GM18870 (cell line): ENCODE measurements at regions not wholly inside any gene's neighbourhood (a gene's known extent, or its start where the extent isn't known, plus 50 kb on each side); places are given as distances from the start of the nearest gene placed in this dataset.

Source experiments
- ATAC-seq: cut with Tn5 transposase; IDR thresholded peaks from one replicate; pipeline ENCODE4 v1.9.1; 2021; ENCODE audit warnings: moderate library complexity; ENCODE audit not compliant: unreplicated experiment

- ATAC-seq: no peak
Observed at GRCh38 chr5:84695330-84695729, 310.6 kb upstream of the EDIL3 start.

GRCh38 chr5:84693256-84693655 lies 308.6 kb upstream of the EDIL3 start:
- ATAC-seq: no peak

DNA sequence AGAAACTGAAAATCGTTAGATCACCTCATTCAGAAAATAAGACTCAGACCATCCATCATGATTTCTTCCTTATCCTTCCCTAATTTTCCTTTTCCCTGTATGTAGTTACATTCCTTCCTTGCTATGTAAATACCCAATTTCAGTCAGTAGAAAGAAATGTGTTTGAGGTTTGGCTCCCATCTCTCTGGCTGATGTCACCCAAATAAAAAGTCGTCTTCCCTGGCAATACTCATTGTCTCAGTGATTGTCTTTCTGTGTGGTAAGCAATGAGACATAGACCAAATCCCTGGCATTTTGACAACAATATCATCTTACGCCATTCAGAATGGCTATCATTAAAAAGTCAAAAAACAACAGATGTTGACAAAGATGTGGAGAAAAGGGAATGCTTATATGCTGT lies 303.9 kb upstream of the EDIL3 start:
- ATAC-seq: no peak

- no peak for ATAC-seq
Observed at GRCh38 chr5:84685121-84685894, 300.6 kb upstream of the EDIL3 start.

DNA sequence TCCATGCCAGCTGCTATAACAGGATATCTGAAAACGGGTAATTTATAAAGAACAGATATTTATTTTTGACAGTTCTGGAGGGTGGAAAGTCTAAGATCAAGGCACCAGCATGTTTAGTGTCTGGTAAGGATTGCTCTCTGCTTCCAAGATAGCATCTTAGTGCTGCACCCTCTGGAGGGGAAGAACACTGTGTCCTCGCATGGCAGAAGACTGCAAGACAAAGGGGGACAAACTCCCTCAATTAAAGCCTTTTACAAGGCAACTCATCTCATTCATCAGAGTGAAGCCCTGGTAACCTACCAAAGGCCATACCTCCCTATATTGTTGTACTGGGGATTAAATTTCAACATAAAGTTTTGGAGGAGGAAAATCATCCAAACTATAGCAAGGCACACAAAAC lies 298.9 kb upstream of the EDIL3 start:
- ATAC-seq: no peak

DNA sequence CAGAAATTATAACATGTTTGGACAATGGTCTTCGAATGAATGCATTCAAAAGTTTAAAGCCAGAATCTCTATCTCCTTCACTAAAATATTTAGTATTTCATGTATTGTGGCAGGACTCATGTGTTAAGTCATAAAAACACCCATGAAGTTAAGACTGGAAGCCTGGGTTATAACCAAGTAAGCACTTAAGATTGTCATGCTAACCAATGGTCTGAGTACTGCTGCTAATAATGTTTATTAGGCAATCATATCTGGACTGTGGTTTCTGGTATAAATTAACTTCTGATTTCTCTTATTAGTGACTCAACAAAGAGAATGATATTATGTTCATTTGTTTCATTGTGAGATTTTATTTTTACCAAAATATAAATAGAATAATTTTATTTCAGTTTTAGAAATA lies 297.9 kb upstream of the EDIL3 start:
- no peak for ATAC-seq

DNA sequence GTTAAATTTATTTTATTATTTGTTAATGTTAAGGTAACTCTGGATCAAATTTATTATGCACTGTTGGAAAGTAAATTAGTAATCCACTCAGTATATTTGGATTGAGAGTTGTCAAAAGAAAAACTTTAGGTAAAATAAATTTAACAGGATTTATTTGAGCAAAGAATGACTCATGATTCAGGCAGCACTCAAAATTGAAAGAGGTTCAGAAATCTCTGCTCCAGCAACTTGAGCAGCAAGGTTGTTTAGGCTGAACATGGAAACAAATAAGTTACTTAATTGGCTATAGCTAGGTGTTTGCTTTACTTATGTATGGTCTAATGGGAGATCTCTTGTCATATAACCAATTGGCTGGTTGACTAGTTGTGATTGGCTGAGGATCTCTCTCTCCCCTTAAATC lies 296.2 kb upstream of the EDIL3 start:
- ATAC-seq: no peak

GRCh38 chr5:84673785-84674184 lies 289.1 kb upstream of the EDIL3 start:
- ATAC-seq: no peak

- ATAC-seq: no peak
Observed at GRCh38 chr5:84667576-84667975, 282.9 kb upstream of the EDIL3 start.

DNA sequence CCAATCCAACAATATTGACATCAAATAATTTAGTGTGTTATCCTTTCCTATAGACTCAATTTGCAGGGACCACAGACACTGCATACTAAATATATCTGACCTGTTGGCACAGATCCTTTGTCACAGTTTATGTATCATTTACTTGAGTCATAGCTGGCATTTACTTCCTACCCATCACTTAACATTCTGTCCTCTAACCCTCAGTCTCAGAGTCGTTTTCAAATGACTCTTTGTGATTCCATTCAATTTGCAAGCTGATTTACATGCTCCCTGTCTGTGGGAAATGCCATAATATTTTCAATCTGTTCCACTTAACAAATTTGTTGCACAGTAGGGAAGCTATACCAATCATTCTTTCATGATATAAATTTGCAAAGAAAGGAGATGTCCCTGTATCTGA lies 265.7 kb upstream of the EDIL3 start:
- ATAC-seq: no peak

- no peak for ATAC-seq
Observed at GRCh38 chr5:84647581-84647980, 262.9 kb upstream of the EDIL3 start.

DNA sequence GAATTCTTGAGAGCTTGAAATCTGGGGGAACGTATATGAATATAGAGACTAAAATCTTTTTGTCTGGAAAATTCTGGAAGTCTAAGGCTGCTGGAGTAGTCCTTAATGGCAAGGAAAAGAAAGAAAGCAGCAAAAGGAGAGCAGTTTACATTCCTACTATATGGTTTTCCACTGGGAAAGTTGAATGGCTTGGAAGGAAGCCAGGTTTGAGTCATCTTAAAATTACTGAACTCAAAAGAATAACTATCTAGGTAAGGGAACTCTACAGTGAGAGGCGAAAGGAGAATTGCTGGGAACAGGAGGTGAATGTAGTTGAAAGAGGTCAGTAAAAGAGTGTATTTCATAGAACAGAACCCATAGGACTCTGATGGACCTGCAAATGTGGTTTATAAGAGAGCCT lies 258.1 kb upstream of the EDIL3 start:
- ATAC-seq: no peak

DNA sequence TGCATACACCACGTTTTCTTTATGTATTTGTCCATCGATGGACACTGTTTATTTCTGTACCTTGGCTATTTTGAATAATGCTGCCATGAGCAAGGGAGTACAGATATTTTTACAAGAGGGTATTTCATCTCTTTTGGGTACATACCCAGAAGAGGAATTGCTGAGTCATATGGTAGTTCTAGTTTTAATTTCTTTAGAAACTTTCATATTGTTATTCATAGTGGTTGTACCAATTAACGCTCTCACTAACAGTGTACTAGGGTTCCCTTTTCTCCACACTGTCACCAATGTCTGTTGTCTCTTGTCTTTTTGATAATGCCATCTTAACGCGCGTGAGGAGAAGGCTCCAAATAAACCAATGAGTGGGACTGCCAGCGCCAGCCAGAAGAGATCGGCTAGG lies 257.6 kb upstream of the EDIL3 start:
- no peak for ATAC-seq

DNA sequence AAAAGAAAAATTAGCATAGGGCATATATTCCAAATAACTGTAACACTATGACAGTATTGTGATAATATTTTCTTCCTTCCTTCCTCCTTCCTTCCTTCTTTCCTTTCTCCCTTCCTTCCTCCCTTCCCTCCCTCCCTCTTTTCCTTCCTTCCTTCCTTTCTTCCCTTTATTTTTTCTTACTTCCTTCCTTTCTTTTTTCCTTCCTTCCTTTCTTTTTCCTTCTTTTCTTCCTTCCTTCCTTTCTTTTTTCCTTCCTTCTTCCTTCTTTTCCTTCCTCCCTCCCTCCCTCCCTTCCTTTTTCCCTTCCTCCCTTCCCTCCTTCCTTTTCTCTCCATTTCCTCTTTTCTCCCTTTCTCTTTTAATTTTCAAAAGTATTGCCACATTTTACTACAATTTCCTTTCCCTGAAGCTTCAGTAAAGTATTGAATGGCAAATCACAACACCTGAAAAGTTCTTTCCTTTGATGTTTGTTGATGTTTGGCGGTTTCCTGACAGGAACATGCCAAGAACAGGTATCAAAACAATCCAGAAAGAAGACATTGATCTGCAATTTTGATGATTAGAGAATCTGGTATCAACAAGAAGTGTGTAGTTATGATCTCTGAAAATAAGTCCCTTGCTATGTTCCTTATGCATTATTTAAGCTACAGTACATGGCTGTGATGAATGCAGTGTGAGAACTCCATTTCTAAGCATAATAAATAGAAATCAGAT lies 253.1 kb upstream of the EDIL3 start:
- no peak for ATAC-seq

GRCh38 chr5:84635235-84636055 lies 250.8 kb upstream of the EDIL3 start:
- ATAC-seq: no peak

DNA sequence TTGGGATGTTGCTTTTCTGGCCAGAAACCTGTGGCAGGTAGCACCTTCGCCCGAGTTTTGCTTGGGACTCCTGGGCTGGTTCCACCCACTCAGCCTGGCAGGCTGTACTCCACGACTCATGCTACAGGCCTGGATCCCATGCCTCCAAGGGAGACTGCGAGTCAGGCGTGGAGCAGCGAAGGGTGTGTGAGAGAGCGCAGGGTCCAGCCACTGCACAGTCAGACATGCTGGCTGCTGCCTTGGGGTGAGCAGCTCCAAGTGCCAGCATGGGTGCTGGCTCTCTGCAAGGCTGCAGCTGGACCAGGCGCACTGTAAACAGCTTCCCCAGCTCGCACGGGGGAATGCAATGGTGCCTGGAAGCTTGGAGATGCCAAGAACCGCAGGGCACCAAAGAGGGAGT lies 249.6 kb upstream of the EDIL3 start:
- ATAC-seq: no peak

DNA sequence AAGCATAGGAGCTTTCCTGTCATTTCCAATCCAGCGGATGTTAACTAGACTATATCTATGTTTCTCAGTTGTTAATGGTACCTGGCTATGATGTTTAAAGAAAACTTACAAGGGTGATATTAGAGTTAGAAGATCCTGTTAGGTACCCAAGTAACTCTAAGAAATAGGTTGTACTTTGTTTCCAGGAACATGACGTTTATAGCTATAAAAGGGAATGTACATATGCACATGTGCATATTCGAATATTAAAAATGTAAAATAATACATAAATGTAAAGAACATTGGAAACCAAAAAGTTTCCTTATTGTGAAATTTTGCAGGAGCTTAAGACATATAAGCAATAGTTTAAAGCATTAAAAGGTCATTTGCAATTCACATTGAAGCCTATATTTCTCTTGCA lies 247.7 kb upstream of the EDIL3 start:
- ATAC-seq: no peak

DNA sequence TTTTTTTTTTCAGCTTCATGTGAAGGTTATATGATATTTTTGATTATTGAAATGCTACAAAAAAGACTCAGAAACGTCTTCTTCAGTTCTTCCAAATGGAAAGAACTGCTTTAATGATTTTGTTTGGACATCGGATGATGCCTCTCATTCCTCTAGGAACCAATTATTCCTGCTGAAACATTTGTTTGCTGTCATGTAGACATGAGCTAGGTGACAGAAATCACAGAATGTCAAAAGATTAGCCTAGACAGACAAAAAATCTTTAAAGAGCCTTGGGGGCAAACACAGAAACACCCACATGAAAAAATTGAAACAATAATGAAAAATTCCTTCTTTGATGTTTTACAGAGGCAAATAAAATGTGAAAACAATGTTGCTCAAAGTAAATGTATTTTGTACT lies 244.2 kb upstream of the EDIL3 start:
- no peak for ATAC-seq

DNA sequence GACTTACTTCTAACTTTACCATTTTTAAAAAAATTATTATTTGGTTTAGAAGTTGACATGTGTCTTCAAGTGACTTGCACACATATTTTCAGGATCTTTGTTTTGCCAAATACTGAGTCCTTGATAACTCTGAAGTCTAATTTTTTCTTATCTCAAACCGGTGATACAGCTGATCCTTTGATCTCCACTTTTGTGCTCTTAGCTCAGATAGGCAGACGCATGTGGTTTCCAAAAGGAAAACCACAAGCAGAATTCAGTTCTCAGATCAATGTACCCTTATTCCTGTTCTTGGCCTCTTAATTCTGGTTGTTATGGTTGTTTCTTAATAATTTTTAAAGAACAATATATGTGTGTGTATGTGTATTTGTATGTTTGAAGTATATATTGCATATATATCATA lies 238.3 kb upstream of the EDIL3 start:
- no peak for ATAC-seq

- ATAC-seq: no peak
Observed at GRCh38 chr5:84622461-84622860, 237.8 kb upstream of the EDIL3 start.

DNA sequence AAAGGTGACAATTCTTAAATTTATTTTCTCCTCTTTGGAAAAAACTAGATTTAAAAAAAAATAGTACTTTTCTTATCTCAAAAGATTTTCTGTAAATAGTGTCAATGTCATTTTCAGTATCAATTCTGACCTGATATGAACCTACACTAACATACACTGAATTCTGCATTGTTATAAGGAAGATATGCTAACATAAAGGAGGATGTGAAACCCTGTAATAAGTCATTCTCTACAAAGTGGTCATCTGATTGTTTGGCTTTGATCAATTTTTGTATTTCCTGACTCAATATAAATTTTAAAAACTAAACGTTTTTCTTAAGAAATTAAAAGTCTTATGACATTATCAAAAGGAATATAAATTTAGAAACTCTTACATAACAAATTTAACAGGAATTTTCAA lies 233.6 kb upstream of the EDIL3 start:
- ATAC-seq: peak; percentile 61

- no peak for ATAC-seq
Observed at GRCh38 chr5:84614906-84615305, 230.2 kb upstream of the EDIL3 start.
